Neural progenitor cell (in vitro differentiated cells): ENCODE measurements at regions not wholly inside any gene's neighbourhood (a gene's known extent, or its start where the extent isn't known, plus 50 kb on each side); places are given as distances from the start of the nearest gene placed in this dataset.

Experiments used
- DNase-seq: peaks from one replicate; pipeline ENCODE4 v3.0.0-alpha.2; 2016; ENCODE audit warnings: low spot score
- H2AFZ ChIP-seq: fragments of 200-600 bp; sonication (generic); replicated peaks from 2 replicates; pipeline ENCODE4 v1.6.1; 2016; ENCODE audit warnings: antibody characterized with exemption
- H3F3A ChIP-seq: fragments of 200-600 bp; sonication (generic); 2 replicates; pipeline ENCODE4 v1.6.1; 2016; ENCODE audit warnings: antibody characterized with exemption, low read depth
- H3K27ac ChIP-seq: fragments of 200-600 bp; sonication (generic); 2 replicates; pipeline ENCODE4 v1.5.1; 2016; ENCODE audit warnings: mild to moderate bottlenecking
- H3K27me3 ChIP-seq: fragments of 200-600 bp; sonication (generic); 2 replicates; pipeline ENCODE4 v1.6.1; 2016; ENCODE audit warnings: mild to moderate bottlenecking, moderate library complexity
- H3K36me3 ChIP-seq: fragments of 200-600 bp; sonication (generic); 2 replicates; pipeline ENCODE4 v1.5.1; 2016
- H3K4me1 ChIP-seq: fragments of 200-600 bp; sonication (generic); 2 replicates; pipeline ENCODE4 v1.6.1; 2016; ENCODE audit warnings: mixed run types
- H3K4me2 ChIP-seq: fragments of 200-600 bp; sonication (generic); 2 replicates; pipeline ENCODE4 v1.6.1; 2016
- H3K4me3 ChIP-seq: fragments of 200-600 bp; sonication (generic); 2 replicates; pipeline ENCODE4 v1.5.1; 2016
- H3K79me2 ChIP-seq: fragments of 200-600 bp; sonication (generic); 2 replicates; pipeline ENCODE4 v1.6.1; 2016; ENCODE audit warnings: low read depth
- H3K9ac ChIP-seq: fragments of 200-600 bp; sonication (generic); 2 replicates; pipeline ENCODE4 v1.6.1; 2016
- H3K9me3 ChIP-seq: fragments of 200-600 bp; sonication (generic); 2 replicates; pipeline ENCODE4 v1.5.1; 2016; ENCODE audit warnings: low read depth
- H4K20me1 ChIP-seq: fragments of 200-600 bp; sonication (generic); 2 replicates; pipeline ENCODE4 v1.6.1; 2016; ENCODE audit warnings: low read depth
- H3K27ac Mint-ChIP-seq: 3 replicates; pipeline ENCODE4 v1.8.0; 2021; ENCODE audit warnings: mixed read lengths
- H3K27me3 Mint-ChIP-seq: 2 replicates; pipeline ENCODE4 v1.8.0; 2022; ENCODE audit warnings: low read depth, mild to moderate bottlenecking, inconsistent platforms, moderate library complexity, mixed read lengths; ENCODE audit not compliant: insufficient read depth
- H3K36me3 Mint-ChIP-seq: 3 replicates; pipeline ENCODE4 v1.8.0; 2021; ENCODE audit warnings: mixed read lengths
- H3K4me1 Mint-ChIP-seq: 3 replicates; pipeline ENCODE4 v1.8.0; 2021; ENCODE audit warnings: mixed read lengths
- H3K4me3 Mint-ChIP-seq: 3 replicates; pipeline ENCODE4 v1.8.0; 2021; ENCODE audit warnings: mild to moderate bottlenecking, moderate library complexity, mixed read lengths
- H3K9me3 Mint-ChIP-seq: 3 replicates; pipeline ENCODE4 v1.8.0; 2020; ENCODE audit warnings: mixed read lengths
- CTCF ChIP-seq: fragments of 200-600 bp; sonication (generic); IDR thresholded peaks from 2 replicates; pipeline ENCODE4 v1.5.1; 2017; ENCODE audit warnings: antibody characterized with exemption, mild to moderate bottlenecking
- EZH2 ChIP-seq: fragments of 200-600 bp; sonication (generic); IDR thresholded peaks from 2 replicates; pipeline ENCODE4 v1.6.1; 2017; ENCODE audit warnings: antibody characterized with exemption, mild to moderate bottlenecking, moderate library complexity
- EZH2phosphoT487 ChIP-seq: fragments of 200-600 bp; sonication (generic); IDR thresholded peaks from 2 replicates; pipeline ENCODE4 v1.6.1; 2017; ENCODE audit warnings: antibody characterized with exemption

- Histone ChIP-seq H3K79me2 (no peaks in the 10 kb centered on the region), H3K4me2 (no peak overlapping the region), H2AFZ (no peak overlapping the region), H3K9me3 (no peaks in the 10 kb centered on the region), H3K27ac (no peak overlapping the region), H3K9ac (no peak overlapping the region), H3F3A (no peaks in the 10 kb centered on the region), H3K4me1 (no peaks in the 10 kb centered on the region), H4K20me1 (no peaks in the 10 kb centered on the region), H3K4me3 (no peak overlapping the region), H3K27me3 (no peaks in the 10 kb centered on the region), H3K36me3 (no peaks in the 10 kb centered on the region)
- H3K9me3 Mint-ChIP-seq, result peaks cover 8% of the 10 kb centered on the region
- DNase-seq, result no peak
- no peak overlapping the region for H3K27ac Mint-ChIP-seq
- no peak overlapping the region for H3K4me3 Mint-ChIP-seq
- no peaks in the 10 kb centered on the region for H3K4me1 Mint-ChIP-seq
- TF ChIP-seq EZH2phosphoT487 (no peak), CTCF (no peak), EZH2 (no peak)
- H3K36me3 Mint-ChIP-seq, result no peaks in the 10 kb centered on the region
- H3K27me3 Mint-ChIP-seq, result no peaks in the 10 kb centered on the region
Observed at GRCh38 chrX:43018031-43018430, 240.1 kb upstream of the PPP1R2C start.

- DNase-seq, result no peak
- no peak overlapping the region for H3K4me2 ChIP-seq
- no peaks in the 10 kb centered on the region for H3K79me2 ChIP-seq
- H3K9ac ChIP-seq, result no peak overlapping the region
- H2AFZ ChIP-seq, result no peak overlapping the region
- Mint-ChIP-seq H3K36me3 (no peaks in the 10 kb centered on the region), H3K27me3 (no peaks in the 10 kb centered on the region), H3K4me1 (no peaks in the 10 kb centered on the region), H3K9me3 (peaks cover 14% of the 10 kb centered on the region), H3K4me3 (no peak overlapping the region), H3K27ac (no peak overlapping the region)
- H3K9me3 ChIP-seq, result no peaks in the 10 kb centered on the region
- no peaks in the 10 kb centered on the region for H3K4me1 ChIP-seq
- TF ChIP-seq EZH2 (no peak), CTCF (no peak), EZH2phosphoT487 (no peak)
- H3K36me3 ChIP-seq, result no peaks in the 10 kb centered on the region
- H4K20me1 ChIP-seq, result no peaks in the 10 kb centered on the region
- H3F3A ChIP-seq, result no peaks in the 10 kb centered on the region
- no peak overlapping the region for H3K4me3 ChIP-seq
- H3K27ac ChIP-seq, result no peak overlapping the region
- no peaks in the 10 kb centered on the region for H3K27me3 ChIP-seq
Observed at GRCh38 chrX:43019021-43019420, 241.1 kb upstream of the PPP1R2C start.

- Histone ChIP-seq H3K9ac (no peak overlapping the region), H3K27ac (no peak overlapping the region), H3K27me3 (no peaks in the 10 kb centered on the region), H3K9me3 (peaks cover 6% of the 10 kb centered on the region), H3K4me1 (no peaks in the 10 kb centered on the region), H3K79me2 (no peaks in the 10 kb centered on the region), H3K4me2 (no peak overlapping the region), H3K36me3 (no peaks in the 10 kb centered on the region), H3K4me3 (no peak overlapping the region), H3F3A (no peaks in the 10 kb centered on the region), H2AFZ (no peak overlapping the region), H4K20me1 (no peaks in the 10 kb centered on the region)
- no peak for DNase-seq
- H3K4me1 Mint-ChIP-seq, result no peaks in the 10 kb centered on the region
- no peak for TF ChIP-seq EZH2phosphoT487
- TF ChIP-seq CTCF, result no peak
- TF ChIP-seq EZH2, result no peak
- no peaks in the 10 kb centered on the region for H3K27me3 Mint-ChIP-seq
- no peaks in the 10 kb centered on the region for H3K36me3 Mint-ChIP-seq
- no peak overlapping the region for H3K27ac Mint-ChIP-seq
- H3K4me3 Mint-ChIP-seq, result no peak overlapping the region
- H3K9me3 Mint-ChIP-seq, result peaks cover 26% of the 10 kb centered on the region
Observed at GRCh38 chrX:43025806-43026315, 247.9 kb upstream of the PPP1R2C start.
